ENCODE measurements at regions not wholly inside any gene's neighbourhood (a gene's known extent, or its start where the extent isn't known, plus 50 kb on each side); places are given as distances from the start of the nearest gene placed in this dataset.

DNA sequence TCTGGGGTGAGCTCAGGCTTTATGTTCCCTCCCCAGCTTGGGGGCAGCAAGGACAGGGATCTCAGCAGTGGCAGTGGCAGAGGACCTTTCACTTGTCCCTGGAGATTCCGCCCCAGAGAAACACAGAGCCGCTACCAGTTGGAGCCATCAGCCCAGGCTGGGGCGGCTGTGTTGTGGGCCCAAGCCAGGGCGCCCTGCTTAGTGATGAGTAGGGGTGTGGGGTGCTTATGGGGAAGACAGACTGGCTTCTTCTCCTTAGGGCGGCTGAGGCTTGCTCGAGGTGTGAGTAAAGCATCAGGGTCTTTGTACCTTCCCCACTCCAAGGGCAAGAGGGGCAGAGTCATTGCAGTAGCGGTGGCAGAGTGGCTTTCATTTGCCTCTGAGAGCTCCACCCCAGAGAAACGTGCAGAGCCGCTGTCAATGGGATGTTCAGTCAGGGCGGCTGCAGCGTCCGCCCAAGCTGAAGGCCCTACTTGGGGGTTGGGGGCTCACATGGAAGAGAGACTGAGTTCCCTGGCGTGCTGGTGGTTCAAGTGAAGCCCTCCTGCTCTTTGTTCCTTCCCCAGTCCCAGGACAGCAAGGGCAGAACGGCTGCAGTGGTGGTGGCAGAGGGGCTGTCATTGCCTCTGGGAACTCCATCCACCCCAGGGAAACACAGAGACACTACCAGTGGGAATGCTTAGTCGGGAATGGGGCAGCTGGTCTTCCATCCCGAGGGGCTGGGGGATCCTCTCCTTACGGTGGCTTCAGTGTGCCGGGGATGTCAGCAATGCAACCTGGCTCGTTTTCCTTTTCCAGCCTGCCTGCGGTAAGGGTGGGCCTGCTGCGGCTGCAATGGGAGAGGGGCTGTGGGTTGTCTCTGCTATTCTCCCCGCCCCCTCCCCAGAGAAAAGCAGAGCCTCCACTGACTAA, 2142.5 kb upstream of the TENM3 start:
- no peak for DNase-seq

DNA sequence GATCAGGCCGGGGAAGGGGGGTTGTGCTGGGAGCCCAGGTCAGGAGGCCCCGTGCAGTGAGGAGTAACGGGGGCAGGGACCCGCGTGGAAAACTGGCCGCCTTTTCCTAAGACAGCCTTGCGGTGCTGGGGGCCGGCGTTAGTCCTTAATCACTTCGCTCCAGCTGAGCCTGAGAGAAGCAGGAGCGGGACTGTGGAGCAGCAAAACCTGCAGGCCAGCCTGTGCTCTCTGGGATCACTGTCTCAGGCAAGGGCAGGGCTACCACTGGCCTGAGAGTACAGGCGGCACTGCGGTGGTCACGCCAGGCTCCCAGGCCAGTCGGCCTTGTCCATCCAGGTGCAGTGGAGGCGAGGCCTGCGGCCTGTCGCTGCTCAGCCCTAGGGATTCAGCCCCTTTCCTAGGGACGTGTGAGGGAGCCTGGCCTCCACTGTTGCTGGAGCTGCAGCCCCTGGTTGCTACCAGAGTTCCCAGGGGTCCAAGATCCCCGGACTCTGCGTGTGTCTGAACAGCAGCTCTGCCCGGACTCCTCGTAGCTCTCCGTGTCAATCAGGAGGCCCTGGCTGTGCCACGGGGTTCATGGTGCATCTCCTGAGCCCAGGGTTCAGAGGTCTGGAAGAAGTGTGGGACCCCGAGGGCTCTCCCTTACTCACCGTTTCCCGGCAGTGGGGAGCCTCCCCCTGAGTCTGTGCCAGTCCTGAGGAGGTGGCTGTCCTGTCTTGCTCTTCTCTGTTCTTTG, 2141.7 kb upstream of the TENM3 start:
- DNase-seq: no peak

- DNase-seq: no peak
Observed at GRCh38 chr4:180103794-180104193, 2139.4 kb upstream of the TENM3 start.

DNA sequence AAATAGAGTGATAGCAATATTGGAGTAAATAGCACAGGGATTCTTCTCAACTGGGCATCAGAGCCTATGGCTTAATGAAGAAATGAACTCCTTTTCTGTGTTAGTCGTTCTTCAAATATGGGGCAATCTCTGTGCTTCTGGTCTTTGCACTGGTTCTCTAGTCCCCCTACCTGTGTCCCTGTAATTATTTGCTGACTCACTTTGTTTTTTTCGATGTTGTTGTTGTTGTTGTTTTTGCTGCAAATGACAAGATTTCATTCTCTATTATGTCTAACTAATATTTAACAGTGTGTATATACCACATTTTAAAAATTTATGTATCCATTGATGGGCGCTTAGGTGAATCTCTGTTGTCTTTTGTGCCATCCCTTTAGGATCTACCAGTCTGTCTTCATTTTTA, 2137.8 kb upstream of the TENM3 start:
- no peak for DNase-seq

DNA sequence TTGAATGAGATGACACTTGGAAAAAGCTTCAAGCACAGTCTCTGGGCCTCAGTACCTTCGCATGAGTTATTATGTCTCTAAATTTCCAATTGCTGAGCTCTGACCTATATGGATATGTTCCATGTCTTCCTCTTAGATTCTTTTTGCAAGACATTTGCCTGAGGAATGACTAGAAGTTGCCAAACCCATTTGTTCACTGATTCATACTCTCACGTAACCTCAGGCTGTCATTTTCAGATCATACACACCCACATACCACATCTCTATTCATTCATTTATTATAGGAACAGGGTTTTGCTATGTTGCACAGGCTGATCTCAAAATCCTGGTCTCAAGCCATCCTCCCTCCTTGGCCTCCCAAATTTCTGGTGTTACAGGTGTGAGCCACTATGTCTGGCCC, 2137.1 kb upstream of the TENM3 start:
- no peak for DNase-seq

- no peak for DNase-seq
Observed at GRCh38 chr4:180106997-180107396, 2136.2 kb upstream of the TENM3 start.

GRCh38 chr4:180116840-180117239, 2126.4 kb upstream of the TENM3 start:
- DNase-seq: no peak

DNA sequence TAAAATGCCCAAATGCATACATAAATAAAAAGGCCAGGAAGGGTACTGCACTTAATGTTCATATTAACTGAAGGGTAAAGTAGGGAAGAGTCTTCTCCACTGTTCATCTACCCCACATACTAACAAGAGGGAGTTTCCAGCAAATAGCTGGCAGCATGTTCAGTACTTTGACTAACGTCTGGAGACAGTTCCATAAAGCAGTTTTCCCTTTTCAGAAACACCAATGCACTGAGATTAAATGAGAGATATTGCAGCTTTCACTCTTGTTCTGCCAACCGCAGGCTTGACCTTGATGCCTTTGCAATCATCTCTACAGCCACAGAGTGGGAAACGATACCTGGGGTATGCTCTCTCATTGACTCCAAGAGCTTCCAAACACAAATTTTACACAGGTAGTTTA, 2123.1 kb upstream of the TENM3 start:
- DNase-seq: no peak

- no peak for DNase-seq
Observed at GRCh38 chr4:180134091-180134866, 2108.9 kb upstream of the TENM3 start.

DNA sequence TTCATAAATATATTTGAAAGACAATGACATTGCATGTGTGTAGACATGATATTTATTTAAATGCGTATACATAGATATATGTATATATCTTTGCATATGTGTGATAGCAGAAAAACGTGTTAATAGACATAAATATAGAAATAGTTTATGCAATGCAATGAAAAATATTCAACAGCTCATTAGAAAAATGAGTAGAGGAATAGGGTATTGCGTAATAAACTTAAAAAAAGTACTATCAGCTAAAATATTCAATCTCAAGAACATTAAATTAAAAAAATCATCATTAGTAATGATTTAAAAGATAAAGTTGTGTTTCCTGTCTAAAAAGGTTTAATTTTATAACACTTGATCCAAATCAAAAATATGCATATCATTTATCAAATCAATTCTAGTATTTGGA, 2101.5 kb upstream of the TENM3 start:
- DNase-seq: no peak

GRCh38 chr4:180148737-180149136, 2094.5 kb upstream of the TENM3 start:
- no peak for DNase-seq

- peak in 1 of 2 experiments; percentile 29 for DNase-seq
Observed at GRCh38 chr4:180150818-180151217, 2092.4 kb upstream of the TENM3 start.

DNA sequence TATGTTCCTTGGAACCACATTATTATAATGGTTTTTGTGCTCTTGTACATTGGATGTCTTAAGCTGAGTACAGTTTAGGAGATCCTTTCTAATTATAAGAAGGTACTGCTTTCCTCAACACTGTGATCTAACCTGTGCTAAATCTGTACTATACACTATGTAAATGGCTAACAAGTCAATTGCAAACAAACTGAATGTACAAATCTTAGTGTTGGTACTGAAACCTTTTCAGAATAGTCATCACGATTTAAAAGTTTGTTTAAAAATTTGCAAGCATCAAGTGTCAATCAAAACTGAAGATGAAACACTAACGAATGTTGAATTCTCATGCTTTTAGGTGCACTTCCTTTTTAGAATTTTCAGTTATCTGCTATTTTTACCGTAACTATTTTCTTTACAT, 2090.4 kb upstream of the TENM3 start:
- DNase-seq: no peak

DNA sequence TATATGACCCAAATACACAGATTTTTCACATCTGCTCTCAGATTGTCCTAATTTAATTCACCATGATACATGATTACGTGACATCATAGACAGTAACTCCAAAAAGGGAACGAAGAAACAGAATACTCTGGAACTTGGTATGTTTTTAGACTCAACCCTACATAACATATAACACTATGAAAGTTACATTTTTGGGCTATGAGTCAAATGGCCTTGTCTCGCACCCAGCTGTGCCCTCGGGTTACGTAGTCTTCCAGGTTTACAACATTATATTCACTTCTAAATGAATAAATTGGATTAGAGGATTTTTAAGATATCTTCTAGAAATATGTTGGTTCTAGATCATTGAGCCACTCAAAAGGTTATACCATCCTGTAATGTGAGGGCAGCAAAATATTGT, 2089.6 kb upstream of the TENM3 start:
- DNase-seq: no peak

GRCh38 chr4:180156684-180157083, 2086.5 kb upstream of the TENM3 start:
- DNase-seq: no peak

- DNase-seq: no peak
Observed at GRCh38 chr4:180160195-180160983, 2082.8 kb upstream of the TENM3 start.

DNA sequence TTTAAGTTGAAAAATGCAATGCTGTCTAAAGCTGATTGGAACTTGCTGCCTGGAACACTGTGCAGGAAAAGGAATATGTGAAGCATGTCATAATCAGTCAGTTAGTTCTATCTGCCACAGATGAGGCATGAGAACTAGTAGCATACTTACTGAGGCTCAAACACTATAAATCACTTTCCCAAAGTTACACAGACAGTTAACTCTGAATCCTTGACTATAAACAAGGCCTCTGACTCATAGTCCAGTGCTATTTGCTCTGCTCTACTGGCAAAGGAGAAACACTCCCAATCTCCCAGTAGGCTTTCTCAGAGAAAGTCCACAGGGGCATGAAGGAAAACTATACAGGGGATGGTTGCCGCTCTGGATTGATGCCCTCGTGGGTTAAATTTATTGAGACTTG, 2078.4 kb upstream of the TENM3 start:
- DNase-seq: no peak

- no peak for DNase-seq
Observed at GRCh38 chr4:180169394-180169793, 2073.8 kb upstream of the TENM3 start.

GRCh38 chr4:180169966-180170365, 2073.2 kb upstream of the TENM3 start:
- no peak for DNase-seq

DNA sequence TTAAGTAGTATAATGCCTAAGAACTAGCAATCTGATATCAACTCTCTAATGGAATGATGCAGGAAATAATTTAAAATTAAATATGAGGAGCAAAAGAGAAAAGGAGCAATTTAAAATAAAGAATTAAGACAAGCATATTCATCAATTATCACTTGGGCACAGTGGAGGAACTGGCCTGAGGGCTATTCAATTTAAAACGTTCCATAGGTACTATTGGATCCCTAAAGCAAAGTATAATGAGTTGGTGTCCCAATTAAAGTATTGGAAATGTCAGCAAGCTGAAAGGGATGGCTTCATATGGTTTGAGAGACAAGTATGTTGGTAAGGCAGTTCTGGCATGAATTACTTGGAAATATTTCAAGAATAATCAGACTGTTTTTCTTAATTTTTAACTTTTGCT, 2064.1 kb upstream of the TENM3 start:
- no peak for DNase-seq

- no peak for DNase-seq
Observed at GRCh38 chr4:180189666-180190065, 2053.5 kb upstream of the TENM3 start.

DNA sequence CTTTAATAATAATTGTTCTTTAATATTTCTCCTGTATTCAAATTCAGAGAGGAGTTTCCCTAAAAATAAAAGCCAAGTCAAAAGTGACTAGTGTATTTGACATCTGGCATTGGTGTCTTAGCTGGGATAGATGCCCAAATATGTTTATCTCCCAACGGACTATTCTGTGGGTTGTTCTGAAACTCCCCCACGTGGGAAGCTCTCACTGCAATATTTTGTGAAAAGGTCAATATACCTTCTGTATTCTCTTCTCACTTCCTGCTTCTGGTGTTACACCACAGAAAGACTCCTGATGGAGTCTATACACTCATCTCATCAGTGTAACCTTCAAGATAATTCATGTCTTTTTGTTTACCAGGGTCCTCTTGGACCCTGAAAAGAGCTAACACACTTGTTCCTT, 2052.8 kb upstream of the TENM3 start:
- no peak for DNase-seq

GRCh38 chr4:180197471-180197870, 2045.7 kb upstream of the TENM3 start:
- DNase-seq: no peak

Data from NCI-H526 (cell line).